ENCODE measurements at regions not wholly inside any gene's neighbourhood (a gene's known extent, or its start where the extent isn't known, plus 50 kb on each side); places are given as distances from the start of the nearest gene placed in this dataset.

- no peaks in the 10 kb centered on the region for H3K4me1 ChIP-seq (ENCODE audit: insufficient read depth, low read length)
- H3K9me3 ChIP-seq (ENCODE audit: control insufficient read depth, insufficient read depth, low read length): no peaks in the 10 kb centered on the region
- no peaks in the 10 kb centered on the region for H3K36me3 ChIP-seq (ENCODE audit: insufficient read depth, low read length)
- no peak overlapping the region for H3K9ac ChIP-seq (ENCODE audit: low read depth, low read length)
Observed at GRCh38 chr20:40807821-40808170, 118.8 kb upstream of the MAFB start.

- Histone ChIP-seq H3K4me1 (ENCODE audit: insufficient read depth, low read length) (no peaks in the 10 kb centered on the region), H3K36me3 (ENCODE audit: insufficient read depth, low read length) (no peaks in the 10 kb centered on the region), H3K9ac (ENCODE audit: low read depth, low read length) (no peak overlapping the region), H3K9me3 (ENCODE audit: control insufficient read depth, insufficient read depth, low read length) (no peaks in the 10 kb centered on the region)
Observed at GRCh38 chr20:40808936-40809335, 119.9 kb upstream of the MAFB start.

GRCh38 chr20:40809361-40809760 is 120.3 kb upstream of the MAFB start:
- no peak overlapping the region for H3K9ac ChIP-seq (ENCODE audit: low read depth, low read length)

GRCh38 chr20:40810332-40811000 is 121.4 kb upstream of the MAFB start:
- no peaks in the 10 kb centered on the region for H3K36me3 ChIP-seq (ENCODE audit: insufficient read depth, low read length)

More at GRCh38 chr20:40809361-40809760, 120.3 kb upstream of the MAFB start:
- H3K36me3 ChIP-seq (ENCODE audit: insufficient read depth, low read length): no peaks in the 10 kb centered on the region
- no peaks in the 10 kb centered on the region for H3K9me3 ChIP-seq (ENCODE audit: control insufficient read depth, insufficient read depth, low read length)
- no peaks in the 10 kb centered on the region for H3K4me1 ChIP-seq (ENCODE audit: insufficient read depth, low read length)

GRCh38 chr20:40811004-40811403 is 122.0 kb upstream of the MAFB start:
- Histone ChIP-seq H3K4me1 (ENCODE audit: insufficient read depth, low read length) (no peaks in the 10 kb centered on the region), H3K9ac (ENCODE audit: low read depth, low read length) (no peak overlapping the region), H3K9me3 (ENCODE audit: control insufficient read depth, insufficient read depth, low read length) (no peaks in the 10 kb centered on the region), H3K36me3 (ENCODE audit: insufficient read depth, low read length) (no peaks in the 10 kb centered on the region)

More at GRCh38 chr20:40810332-40811000, 121.4 kb upstream of the MAFB start:
- H3K4me1 ChIP-seq (ENCODE audit: insufficient read depth, low read length): no peaks in the 10 kb centered on the region
- H3K9me3 ChIP-seq (ENCODE audit: control insufficient read depth, insufficient read depth, low read length): no peaks in the 10 kb centered on the region
- H3K9ac ChIP-seq (ENCODE audit: low read depth, low read length): no peak overlapping the region

- H3K9me3 ChIP-seq (ENCODE audit: control insufficient read depth, insufficient read depth, low read length): no peaks in the 10 kb centered on the region
- no peaks in the 10 kb centered on the region for H3K36me3 ChIP-seq (ENCODE audit: insufficient read depth, low read length)
- no peaks in the 10 kb centered on the region for H3K4me1 ChIP-seq (ENCODE audit: insufficient read depth, low read length)
- no peak overlapping the region for H3K9ac ChIP-seq (ENCODE audit: low read depth, low read length)
Observed at GRCh38 chr20:40811660-40812414, 122.8 kb upstream of the MAFB start.

- no peaks in the 10 kb centered on the region for H3K36me3 ChIP-seq (ENCODE audit: insufficient read depth, low read length)
- H3K9ac ChIP-seq (ENCODE audit: low read depth, low read length): no peak overlapping the region
- H3K9me3 ChIP-seq (ENCODE audit: control insufficient read depth, insufficient read depth, low read length): no peaks in the 10 kb centered on the region
- no peaks in the 10 kb centered on the region for H3K4me1 ChIP-seq (ENCODE audit: insufficient read depth, low read length)
Observed at GRCh38 chr20:40812415-40812925, 123.4 kb upstream of the MAFB start.

GRCh38 chr20:40813029-40813431 is 124.0 kb upstream of the MAFB start:
- Histone ChIP-seq H3K36me3 (ENCODE audit: insufficient read depth, low read length) (no peaks in the 10 kb centered on the region), H3K4me1 (ENCODE audit: insufficient read depth, low read length) (no peaks in the 10 kb centered on the region), H3K9ac (ENCODE audit: low read depth, low read length) (no peak overlapping the region), H3K9me3 (ENCODE audit: control insufficient read depth, insufficient read depth, low read length) (no peaks in the 10 kb centered on the region)

GRCh38 chr20:40813708-40814630 is 124.9 kb upstream of the MAFB start:
- Histone ChIP-seq H3K36me3 (ENCODE audit: insufficient read depth, low read length) (no peaks in the 10 kb centered on the region), H3K9me3 (ENCODE audit: control insufficient read depth, insufficient read depth, low read length) (no peaks in the 10 kb centered on the region), H3K4me1 (ENCODE audit: insufficient read depth, low read length) (no peaks in the 10 kb centered on the region), H3K9ac (ENCODE audit: low read depth, low read length) (no peak overlapping the region)

- Histone ChIP-seq H3K9ac (ENCODE audit: low read depth, low read length) (no peak overlapping the region), H3K4me1 (ENCODE audit: insufficient read depth, low read length) (no peaks in the 10 kb centered on the region)
Observed at GRCh38 chr20:40814631-40814960, 125.6 kb upstream of the MAFB start.

GRCh38 chr20:40815156-40816038 is 126.4 kb upstream of the MAFB start:
- Histone ChIP-seq H3K4me1 (ENCODE audit: insufficient read depth, low read length) (no peaks in the 10 kb centered on the region), H3K36me3 (ENCODE audit: insufficient read depth, low read length) (no peaks in the 10 kb centered on the region), H3K9me3 (ENCODE audit: control insufficient read depth, insufficient read depth, low read length) (no peaks in the 10 kb centered on the region), H3K9ac (ENCODE audit: low read depth, low read length) (no peak overlapping the region)

More at GRCh38 chr20:40814631-40814960, 125.6 kb upstream of the MAFB start:
- H3K36me3 ChIP-seq (ENCODE audit: insufficient read depth, low read length): no peaks in the 10 kb centered on the region
- H3K9me3 ChIP-seq (ENCODE audit: control insufficient read depth, insufficient read depth, low read length): no peaks in the 10 kb centered on the region

GRCh38 chr20:40816039-40816352 is 127.0 kb upstream of the MAFB start:
- Histone ChIP-seq H3K36me3 (ENCODE audit: insufficient read depth, low read length) (no peaks in the 10 kb centered on the region), H3K9ac (ENCODE audit: low read depth, low read length) (no peak overlapping the region), H3K9me3 (ENCODE audit: control insufficient read depth, insufficient read depth, low read length) (no peaks in the 10 kb centered on the region), H3K4me1 (ENCODE audit: insufficient read depth, low read length) (no peaks in the 10 kb centered on the region)

GRCh38 chr20:40821429-40821828 is 132.4 kb upstream of the MAFB start:
- 0 out of 2 replicates have a peak, but pooled peaks cover 3% of the 10 kb centered on the region for H3K4me1 ChIP-seq (ENCODE audit: insufficient read depth, low read length)
- H3K9me3 ChIP-seq (ENCODE audit: control insufficient read depth, insufficient read depth, low read length): no peaks in the 10 kb centered on the region
- H3K9ac ChIP-seq (ENCODE audit: low read depth, low read length): no peak overlapping the region
- no peaks in the 10 kb centered on the region for H3K36me3 ChIP-seq (ENCODE audit: insufficient read depth, low read length)

- Histone ChIP-seq H3K9ac (ENCODE audit: low read depth, low read length) (no peak overlapping the region), H3K9me3 (ENCODE audit: control insufficient read depth, insufficient read depth, low read length) (no peaks in the 10 kb centered on the region), H3K4me1 (ENCODE audit: insufficient read depth, low read length) (0 out of 2 replicates have a peak, but pooled peaks cover 3% of the 10 kb centered on the region), H3K36me3 (ENCODE audit: insufficient read depth, low read length) (no peaks in the 10 kb centered on the region)
Observed at GRCh38 chr20:40826699-40827098, 137.7 kb upstream of the MAFB start.

All from ES-I3 (cell line).